Peyer's patch (tissue), 4 donors: ENCODE measurements at regions not wholly inside any gene's neighbourhood (a gene's known extent, or its start where the extent isn't known, plus 50 kb on each side); places are given as distances from the start of the nearest gene placed in this dataset.

Experiments
- POLR2A ChIP-seq, 2 donors: fragments of 450-650 bp; IDR thresholded peaks; one replicate each; pipeline ENCODE4 v1.5.1; 2017; ENCODE audit warnings: antibody characterized with exemption in 2 of 2, mild to moderate bottlenecking in 2 of 2, moderate library complexity in 2 of 2
- TF ChIP-seq, protein P1 (sequence below), 6 experiments: fragments of 450-650 bp in 4 of 6; fragments of 200-600 bp in 2 of 6; sonication (generic) in 1 of 6; IDR thresholded peaks; one replicate each; pipeline ENCODE4 v1.5.1; 2017 to 2019; ENCODE audit warnings: antibody characterized with exemption in 6 of 6, mild to moderate bottlenecking in 3 of 6, moderate library complexity in 1 of 6

GRCh38 chr15:96701877-96702276, 371.4 kb downstream of the NR2F2 start:
- TF ChIP-seq POLR2A (IDR thresholded peaks at IDR 0.05), result no peak
- TF ChIP-seq, protein P1, sequence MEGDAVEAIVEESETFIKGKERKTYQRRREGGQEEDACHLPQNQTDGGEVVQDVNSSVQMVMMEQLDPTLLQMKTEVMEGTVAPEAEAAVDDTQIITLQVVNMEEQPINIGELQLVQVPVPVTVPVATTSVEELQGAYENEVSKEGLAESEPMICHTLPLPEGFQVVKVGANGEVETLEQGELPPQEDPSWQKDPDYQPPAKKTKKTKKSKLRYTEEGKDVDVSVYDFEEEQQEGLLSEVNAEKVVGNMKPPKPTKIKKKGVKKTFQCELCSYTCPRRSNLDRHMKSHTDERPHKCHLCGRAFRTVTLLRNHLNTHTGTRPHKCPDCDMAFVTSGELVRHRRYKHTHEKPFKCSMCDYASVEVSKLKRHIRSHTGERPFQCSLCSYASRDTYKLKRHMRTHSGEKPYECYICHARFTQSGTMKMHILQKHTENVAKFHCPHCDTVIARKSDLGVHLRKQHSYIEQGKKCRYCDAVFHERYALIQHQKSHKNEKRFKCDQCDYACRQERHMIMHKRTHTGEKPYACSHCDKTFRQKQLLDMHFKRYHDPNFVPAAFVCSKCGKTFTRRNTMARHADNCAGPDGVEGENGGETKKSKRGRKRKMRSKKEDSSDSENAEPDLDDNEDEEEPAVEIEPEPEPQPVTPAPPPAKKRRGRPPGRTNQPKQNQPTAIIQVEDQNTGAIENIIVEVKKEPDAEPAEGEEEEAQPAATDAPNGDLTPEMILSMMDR (IDR thresholded peaks at IDR 0.05), result no peak
